ENCODE measurements at regions not wholly inside any gene's neighbourhood (a gene's known extent, or its start where the extent isn't known, plus 50 kb on each side); places are given as distances from the start of the nearest gene placed in this dataset.

GRCh38 chr3:94778289-94778688, 715.4 kb downstream of the NSUN3 start:
- no peak for TF ChIP-seq CTCF (IDR thresholded peaks at IDR 0.05; ENCODE audit: low read depth, low read length, missing control alignments)
- DNase-seq (ENCODE audit: low read depth), result no peak
- H3K4me3 ChIP-seq (ENCODE audit: low read depth, low read length), result no peak overlapping the region
- in situ Hi-C loops (cut with HindIII; ENCODE audit: low sequenced_read_pairs), result no loop called here

GRCh38 chr3:94778814-94779494, 716.1 kb downstream of the NSUN3 start:
- in situ Hi-C loops (cut with HindIII; ENCODE audit: low sequenced_read_pairs), result no loop called here

GRCh38 chr3:94779699-94780098, 716.8 kb downstream of the NSUN3 start:
- in situ Hi-C loops (cut with HindIII; ENCODE audit: low sequenced_read_pairs), result no loop called here
- no peak for DNase-seq (ENCODE audit: low read depth)
- TF ChIP-seq CTCF (IDR thresholded peaks at IDR 0.05; ENCODE audit: low read depth, low read length, missing control alignments), result no peak
- H3K4me3 ChIP-seq (ENCODE audit: low read depth, low read length), result no peak overlapping the region

More at GRCh38 chr3:94778814-94779494, 716.1 kb downstream of the NSUN3 start:
- no peak for TF ChIP-seq CTCF (IDR thresholded peaks at IDR 0.05; ENCODE audit: low read depth, low read length, missing control alignments)
- no peak for DNase-seq (ENCODE audit: low read depth)
- H3K4me3 ChIP-seq (ENCODE audit: low read depth, low read length), result no peak overlapping the region

- in situ Hi-C loops (cut with HindIII; ENCODE audit: low sequenced_read_pairs), result no loop called here
- no peak for DNase-seq (ENCODE audit: low read depth)
- no peak overlapping the region for H3K4me3 ChIP-seq (ENCODE audit: low read depth, low read length)
- no peak for TF ChIP-seq CTCF (IDR thresholded peaks at IDR 0.05; ENCODE audit: low read depth, low read length, missing control alignments)
Observed at GRCh38 chr3:94784274-94784673, 721.4 kb downstream of the NSUN3 start.

- H3K4me3 ChIP-seq (ENCODE audit: low read depth, low read length), result no peak overlapping the region
- in situ Hi-C loops (cut with HindIII; ENCODE audit: low sequenced_read_pairs), result no loop called here
- TF ChIP-seq CTCF (IDR thresholded peaks at IDR 0.05; ENCODE audit: low read depth, low read length, missing control alignments), result no peak
- no peak for DNase-seq (ENCODE audit: low read depth)
Observed at GRCh38 chr3:94787066-94787465, 724.2 kb downstream of the NSUN3 start.

GRCh38 chr3:94787734-94788270, 724.9 kb downstream of the NSUN3 start:
- H3K4me3 ChIP-seq (ENCODE audit: low read depth, low read length), result no peak overlapping the region
- in situ Hi-C loops (cut with HindIII; ENCODE audit: low sequenced_read_pairs), result no loop called here
- DNase-seq (ENCODE audit: low read depth), result no peak
- no peak for TF ChIP-seq CTCF (IDR thresholded peaks at IDR 0.05; ENCODE audit: low read depth, low read length, missing control alignments)

All from astrocyte of the cerebellum (primary cell).